ENCODE measurements at regions not wholly inside any gene's neighbourhood (a gene's known extent, or its start where the extent isn't known, plus 50 kb on each side); places are given as distances from the start of the nearest gene placed in this dataset.
A peak's percentile ranks its signal among the peaks of the same experiment; 100 is the strongest.
"Not testable (repeated sequence)": the region's sequence is repeated elsewhere in the genome, so short reads cannot be mapped to it uniquely, and the experiment has no call there.

- no peak for DNase-seq (ENCODE audit: low read depth, low spot score)
- no peak overlapping the region for H3K27ac ChIP-seq
These were observed 250.6 kb upstream of the NFIA start for GRCh38 chr1:60831780-60832179.

- H3K27ac ChIP-seq, result no peak overlapping the region
- no peak for DNase-seq (ENCODE audit: low read depth, low spot score)
These were observed 253.4 kb upstream of the NFIA start for GRCh38 chr1:60828944-60829343.

- no peak for DNase-seq (ENCODE audit: low read depth, low spot score)
- no peak overlapping the region for H3K27ac ChIP-seq
These were observed 255.9 kb upstream of the NFIA start for GRCh38 chr1:60826320-60827094.

- no peak overlapping the region for H3K27ac ChIP-seq
- no peak for DNase-seq (ENCODE audit: low read depth, low spot score)
These were observed 256.8 kb upstream of the NFIA start for GRCh38 chr1:60825593-60825992.

GRCh38 chr1:60823151-60823550, 259.2 kb upstream of the NFIA start:
- H3K27ac ChIP-seq, result no peak overlapping the region
- no peak for DNase-seq (ENCODE audit: low read depth, low spot score)

- no peak for DNase-seq (ENCODE audit: low read depth, low spot score)
These were observed 260.1 kb upstream of the NFIA start for GRCh38 chr1:60822252-60822651.

GRCh38 chr1:60821156-60821555, 261.2 kb upstream of the NFIA start:
- H3K27ac ChIP-seq, result no peak overlapping the region
- no peak for DNase-seq (ENCODE audit: low read depth, low spot score)

More at GRCh38 chr1:60822252-60822651, 260.1 kb upstream of the NFIA start:
- no peak overlapping the region for H3K27ac ChIP-seq

GRCh38 chr1:60818969-60819701, 263.2 kb upstream of the NFIA start:
- no peak for DNase-seq (ENCODE audit: low read depth, low spot score)
- no peak overlapping the region for H3K27ac ChIP-seq

GRCh38 chr1:60813071-60813470, 269.3 kb upstream of the NFIA start:
- no peak for DNase-seq (ENCODE audit: low read depth, low spot score)
- H3K27ac ChIP-seq, result no peak overlapping the region

GRCh38 chr1:60809204-60809980, 273.0 kb upstream of the NFIA start:
- DNase-seq (ENCODE audit: low read depth, low spot score), result no peak
- no peak overlapping the region for H3K27ac ChIP-seq

- no peak for DNase-seq (ENCODE audit: low read depth, low spot score)
- H3K27ac ChIP-seq, result no peak overlapping the region
These were observed 273.7 kb upstream of the NFIA start for GRCh38 chr1:60808676-60809075.

GRCh38 chr1:60802884-60803283, 279.5 kb upstream of the NFIA start:
- DNase-seq (ENCODE audit: low read depth, low spot score), result no peak
- H3K27ac ChIP-seq, result no peak overlapping the region

- no peak overlapping the region for H3K27ac ChIP-seq
- no peak for DNase-seq (ENCODE audit: low read depth, low spot score)
These were observed 285.0 kb upstream of the NFIA start for GRCh38 chr1:60797351-60797750.

- H3K27ac ChIP-seq, result no peak overlapping the region
- DNase-seq (ENCODE audit: low read depth, low spot score), result no peak
These were observed 291.1 kb upstream of the NFIA start for GRCh38 chr1:60791226-60791625.

- H3K27ac ChIP-seq; DNase-seq (ENCODE audit: low read depth, low spot score): not testable (repeated sequence)
These were observed 309.3 kb upstream of the NFIA start for GRCh38 chr1:60773099-60773498.

- no peak overlapping the region for H3K27ac ChIP-seq
- no peak for DNase-seq (ENCODE audit: low read depth, low spot score)
These were observed 313.3 kb upstream of the NFIA start for GRCh38 chr1:60769082-60769481.

GRCh38 chr1:60765204-60765603, 317.2 kb upstream of the NFIA start:
- no peak for DNase-seq (ENCODE audit: low read depth, low spot score)
- H3K27ac ChIP-seq, result no peak overlapping the region

- H3K27ac ChIP-seq, result no peak overlapping the region
- DNase-seq (ENCODE audit: low read depth, low spot score), result no peak
These were observed 317.9 kb upstream of the NFIA start for GRCh38 chr1:60764489-60764888.

- H3K27ac ChIP-seq, result no peak overlapping the region
- no peak for DNase-seq (ENCODE audit: low read depth, low spot score)
These were observed 318.6 kb upstream of the NFIA start for GRCh38 chr1:60763741-60764140.

- DNase-seq (ENCODE audit: low read depth, low spot score), result no peak
- no peak overlapping the region for H3K27ac ChIP-seq
These were observed 319.4 kb upstream of the NFIA start for GRCh38 chr1:60762911-60763310.

GRCh38 chr1:60762176-60762575, 320.2 kb upstream of the NFIA start:
- no peak overlapping the region for H3K27ac ChIP-seq
- peak; percentile 6 for DNase-seq (ENCODE audit: low read depth, low spot score)

Data from epithelial cell of prostate (primary cell).